Endothelial cell of umbilical vein (primary cell): ENCODE measurements at regions not wholly inside any gene's neighbourhood (a gene's known extent, or its start where the extent isn't known, plus 50 kb on each side); places are given as distances from the start of the nearest gene placed in this dataset.

ENCODE experiments used
- BruUV-seq: library from RNA; stranded (reverse); fragments of 400-500 nt; replicated peaks from 2 replicates; lab custom pipeline; 2021; lab: Mats Ljungman, UMichigan
- CTCF ChIA-PET: fragments of 300-600, 350-600 bp; sonication (Branson Sonifier 250); formaldehyde crosslinking; loops from one replicate; lab custom pipeline; 2021; ENCODE audit warnings: antibody characterized with exemption, inconsistent platforms; lab: Charles Lee
- POLR2A ChIA-PET: fragments of 300-600, 350-600 bp; sonication (Branson Sonifier 250); formaldehyde crosslinking; loops from one replicate; lab custom pipeline; 2021; ENCODE audit warnings: antibody characterized with exemption, inconsistent platforms; lab: Charles Lee
- DNase-seq: peaks from one replicate; pipeline ENCODE4 v3.0.0-alpha.2; 2011; ENCODE audit warnings: low read depth, low spot score
- FAIRE-seq: peaks from 2 replicates; lab custom pipeline; 2011; peaks lifted over from hg19 to GRCh38; lab: Jason Lieb, UNC
- H2AFZ ChIP-seq: 2 replicates; pipeline ENCODE4 v1.6.0; 2012; ENCODE audit warnings: low read depth, low read length, control low read depth, inconsistent platforms
- H3K27ac ChIP-seq: 2 replicates; pipeline ENCODE4 v1.5.1; 2011; ENCODE audit warnings: low read depth, mild to moderate bottlenecking, control low read depth, low read length, moderate library complexity; ENCODE audit not compliant: insufficient read depth
- H3K27me3 ChIP-seq, 2 experiments: 2 replicates each; pipeline versions ENCODE4 v1.6.0 to v1.6.1; 2011; ENCODE audit warnings: low read length in 2 of 2, mixed read lengths in 1 of 2; ENCODE audit not compliant: control insufficient read depth in 2 of 2, insufficient read depth in 2 of 2
- H3K36me3 ChIP-seq, 2 experiments: 2 replicates in 1 of 2; 3 replicates in 1 of 2; pipeline ENCODE4 v1.5.1; 2011; ENCODE audit warnings: low read length in 2 of 2, mild to moderate bottlenecking in 1 of 2, moderate library complexity in 1 of 2; ENCODE audit not compliant: control insufficient read depth in 2 of 2, insufficient read depth in 2 of 2; ENCODE audit errors: extremely low read depth in 1 of 2
- H3K4me1 ChIP-seq: 3 replicates; pipeline ENCODE4 v1.5.1; 2011; ENCODE audit warnings: mild to moderate bottlenecking, low read length; ENCODE audit not compliant: control insufficient read depth, insufficient read depth; ENCODE audit errors: extremely low read depth
- H3K4me2 ChIP-seq: 2 replicates; pipeline ENCODE4 v1.6.1; 2011; ENCODE audit warnings: low read length, control low read depth, mixed read lengths; ENCODE audit not compliant: insufficient read depth
- H3K4me3 ChIP-seq, 3 experiments: fragments of 200-600 bp in 1 of 3; sonication (generic), shearing (Covaris generic) in 1 of 3; replicated peaks in 1 of 3; 2 replicates each; pipeline ENCODE4 v1.5.1; 2011 to 2016; ENCODE audit warnings: control low read depth in 3 of 3, low read length in 3 of 3, mild to moderate bottlenecking in 2 of 3, inconsistent platforms in 1 of 3, low read depth in 1 of 3, moderate library complexity in 1 of 3; ENCODE audit not compliant: insufficient read depth in 1 of 3
- H3K79me2 ChIP-seq: 2 replicates; pipeline ENCODE4 v1.6.0; 2012; ENCODE audit warnings: low read length, inconsistent platforms; ENCODE audit not compliant: control insufficient read depth, insufficient read depth
- H3K9ac ChIP-seq: replicated peaks from 2 replicates; pipeline ENCODE3; 2011; ENCODE audit warnings: low read length, control low read depth; ENCODE audit not compliant: insufficient read depth; ENCODE audit errors: extremely low read depth
- H3K9me1 ChIP-seq: replicated peaks from 3 replicates; pipeline ENCODE4 v1.6.0; 2011; ENCODE audit warnings: mild to moderate bottlenecking, low read length; ENCODE audit not compliant: control insufficient read depth, insufficient read depth; ENCODE audit errors: extremely low read depth
- H3K9me3 ChIP-seq: replicated peaks from 2 replicates; pipeline ENCODE4 v1.5.1; 2012; ENCODE audit warnings: low read length, inconsistent platforms; ENCODE audit not compliant: control insufficient read depth, insufficient read depth
- H4K20me1 ChIP-seq: replicated peaks from 2 replicates; pipeline ENCODE3; 2011; ENCODE audit warnings: mild to moderate bottlenecking, low read length; ENCODE audit not compliant: control insufficient read depth, insufficient read depth; ENCODE audit errors: extremely low read depth
- EZH2 ChIP-seq: IDR thresholded peaks from 2 replicates; pipeline ENCODE4 v1.6.1; 2012; ENCODE audit warnings: borderline replicate concordance, low read depth, mild to moderate bottlenecking, moderate library complexity, low read length, inconsistent platforms; ENCODE audit not compliant: severe bottlenecking
- FOS ChIP-seq: IDR thresholded peaks from 2 replicates; pipeline ENCODE4 v1.6.1; 2011; ENCODE audit warnings: mild to moderate bottlenecking, low read length, moderate library complexity, borderline replicate concordance; ENCODE audit not compliant: insufficient read depth
- GATA2 ChIP-seq: IDR thresholded peaks from 2 replicates; pipeline ENCODE4 v1.7.0; 2011; ENCODE audit warnings: low read depth, mild to moderate bottlenecking, moderate library complexity, mixed read lengths, low read length; ENCODE audit not compliant: insufficient read length, insufficient read depth
- MYC ChIP-seq: IDR thresholded peaks from one replicate; pipeline ENCODE4 v1.6.1; 2011; ENCODE audit warnings: mild to moderate bottlenecking, low read depth, low read length
- POLR2A ChIP-seq: IDR thresholded peaks from 2 replicates; pipeline ENCODE4 v1.6.1; 2012; ENCODE audit warnings: low read depth, mild to moderate bottlenecking, control low read depth, low read length
- POLR2AphosphoS5 ChIP-seq: IDR thresholded peaks from 2 replicates; pipeline ENCODE4 v1.6.1; 2012; ENCODE audit warnings: low read depth, mild to moderate bottlenecking, control low read depth, low read length, moderate library complexity; ENCODE audit not compliant: insufficient read depth
- dilution Hi-C: fragments of 300-500 bp; cut with MboI; formaldehyde crosslinking; loops from one replicate; pipeline ENCODE4 v1.15.0; 2019; ENCODE audit warnings: low sequenced_read_pairs; ENCODE audit not compliant: extremely low pct_ligation_motif_present
- intact Hi-C: fragments of 100-400 bp; cut with micrococcal nuclease; formaldehyde crosslinking; loops from one replicate; pipeline ENCODE4 v1.10.0; 2022
- TF ChIP-seq, protein P1 (sequence below): IDR thresholded peaks from 2 replicates; pipeline ENCODE4 v1.6.1; 2011; ENCODE audit not compliant: insufficient read depth, insufficient read length
- TF ChIP-seq, protein P2 (sequence below), 2 donors: IDR thresholded peaks; 1 replicate in 1 of 2; 2 replicates in 1 of 2; pipeline ENCODE4 v1.5.1; 2011; ENCODE audit warnings: low read length in 2 of 2, mild to moderate bottlenecking in 2 of 2, moderate library complexity in 2 of 2, control low read depth in 1 of 2, inconsistent platforms in 1 of 2, low read depth in 1 of 2; ENCODE audit not compliant: insufficient read depth in 1 of 2; ENCODE audit errors: extremely low read depth in 1 of 2

DNA sequence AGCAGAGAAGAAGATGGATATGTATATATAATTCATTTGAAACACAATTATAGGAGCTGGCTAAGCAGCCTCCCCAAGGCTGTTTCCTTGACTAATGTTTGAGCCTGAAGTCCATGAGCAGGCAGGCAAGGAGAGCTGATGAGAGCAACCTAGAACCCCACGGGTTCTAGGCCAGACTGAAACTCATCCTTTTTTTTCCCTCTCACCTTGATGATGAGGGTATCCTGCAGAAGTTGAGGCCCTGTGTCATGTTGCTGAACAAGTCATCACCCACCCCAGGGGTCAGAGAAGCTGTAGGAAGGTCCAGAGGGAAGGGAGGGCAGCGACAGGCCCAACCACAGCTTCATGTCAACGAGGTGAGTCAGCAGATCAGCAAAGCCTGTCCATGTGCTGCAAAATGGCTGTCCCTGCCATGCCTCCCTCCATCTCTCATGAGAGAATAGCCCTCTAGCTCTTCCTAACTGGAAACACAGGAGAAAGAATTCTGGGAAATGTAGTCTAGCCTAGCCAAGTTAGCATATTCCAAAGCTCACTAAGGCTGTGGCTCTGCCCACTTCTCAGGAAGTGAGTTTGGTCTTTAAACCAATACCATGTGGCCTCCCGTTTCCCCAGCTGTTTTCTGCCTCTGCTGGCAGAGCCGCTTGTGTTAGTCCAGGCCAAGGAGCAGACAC is 91.3 kb upstream of the DTNBP1 start:
- no peaks in the 10 kb centered on the region for H3K9me1 ChIP-seq
- no peaks in the 10 kb centered on the region for H3K9me3 ChIP-seq
- H3K79me2 ChIP-seq = no peaks in the 10 kb centered on the region
- peaks cover 0 to 3% of the 10 kb centered on the region in 2 experiments for H3K27me3 ChIP-seq
- ChIA-PET CTCF (interaction anchor here (2.7 kb wide), 1 partner anchor 429 kb away, joined by 16 read pairs; no protein-coding TSS in a partner anchor), POLR2A (no interaction called here)
- H3K4me2 ChIP-seq = no peak overlapping the region
- H3K4me3 ChIP-seq = no peak overlapping the region
- H4K20me1 ChIP-seq = no peaks in the 10 kb centered on the region
- TF ChIP-seq MYC (no peak), POLR2A (no peak), FOS (no peak), EZH2 (no peak), POLR2AphosphoS5 (no peak), GATA2 (no peak)
- TF ChIP-seq, protein P1, sequence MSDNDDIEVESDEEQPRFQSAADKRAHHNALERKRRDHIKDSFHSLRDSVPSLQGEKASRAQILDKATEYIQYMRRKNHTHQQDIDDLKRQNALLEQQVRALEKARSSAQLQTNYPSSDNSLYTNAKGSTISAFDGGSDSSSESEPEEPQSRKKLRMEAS = no peak
- TF ChIP-seq, protein P2, sequence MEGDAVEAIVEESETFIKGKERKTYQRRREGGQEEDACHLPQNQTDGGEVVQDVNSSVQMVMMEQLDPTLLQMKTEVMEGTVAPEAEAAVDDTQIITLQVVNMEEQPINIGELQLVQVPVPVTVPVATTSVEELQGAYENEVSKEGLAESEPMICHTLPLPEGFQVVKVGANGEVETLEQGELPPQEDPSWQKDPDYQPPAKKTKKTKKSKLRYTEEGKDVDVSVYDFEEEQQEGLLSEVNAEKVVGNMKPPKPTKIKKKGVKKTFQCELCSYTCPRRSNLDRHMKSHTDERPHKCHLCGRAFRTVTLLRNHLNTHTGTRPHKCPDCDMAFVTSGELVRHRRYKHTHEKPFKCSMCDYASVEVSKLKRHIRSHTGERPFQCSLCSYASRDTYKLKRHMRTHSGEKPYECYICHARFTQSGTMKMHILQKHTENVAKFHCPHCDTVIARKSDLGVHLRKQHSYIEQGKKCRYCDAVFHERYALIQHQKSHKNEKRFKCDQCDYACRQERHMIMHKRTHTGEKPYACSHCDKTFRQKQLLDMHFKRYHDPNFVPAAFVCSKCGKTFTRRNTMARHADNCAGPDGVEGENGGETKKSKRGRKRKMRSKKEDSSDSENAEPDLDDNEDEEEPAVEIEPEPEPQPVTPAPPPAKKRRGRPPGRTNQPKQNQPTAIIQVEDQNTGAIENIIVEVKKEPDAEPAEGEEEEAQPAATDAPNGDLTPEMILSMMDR (IDR thresholded peaks at IDR 0.05; ENCODE audit: extremely low read depth in 1 of 2, insufficient read depth in 1 of 2, low read depth in 1 of 2, low read length in 2 of 2) = no peak
- DNase-seq (no peak), FAIRE-seq (no peak)
- BruUV-seq = no TSS peak
- dilution Hi-C loops = no loop called here
- intact Hi-C loops = no loop called here
- H3K4me1 ChIP-seq = no peaks in the 10 kb centered on the region
- H2AFZ ChIP-seq = no peak overlapping the region
- H3K27ac ChIP-seq = no peak overlapping the region
- H3K36me3 ChIP-seq = no peaks in the 10 kb centered on the region
- H3K9ac ChIP-seq = no peak overlapping the region
